Adrenal gland (tissue), 9 donors: ENCODE measurements at regions not wholly inside any gene's neighbourhood (a gene's known extent, or its start where the extent isn't known, plus 50 kb on each side); places are given as distances from the start of the nearest gene placed in this dataset.

ENCODE experiments used
- DNase-seq, 7 donors: peaks; one replicate each; pipeline ENCODE4 v3.0.0-alpha.2; 2019 to 2020
- H3K27ac ChIP-seq, 5 donors: fragments of 200-600 bp; sonication (generic) in 4 of 5; 1 replicate in 3 of 5; 2 replicates in 2 of 5; pipeline versions ENCODE4 v1.5.1 to v1.8.0; 2016 to 2020; ENCODE audit warnings: mild to moderate bottlenecking in 1 of 5
- H3K27me3 ChIP-seq: fragments of 200-600 bp; 2 replicates; pipeline ENCODE4 v1.8.0; 2021
- H3K36me3 ChIP-seq, 2 donors: fragments of 200-600 bp; replicated peaks in 1 of 2; 1 replicate in 1 of 2; 2 replicates in 1 of 2; pipeline versions ENCODE4 v1.5.1 to v1.8.0; 2018 to 2022
- H3K4me1 ChIP-seq, 2 donors: fragments of 200-600 bp; replicated peaks in 1 of 2; 1 replicate in 1 of 2; 2 replicates in 1 of 2; pipeline versions ENCODE4 v1.5.1 to v1.8.0; 2018 to 2021
- H3K4me3 ChIP-seq, 4 donors: fragments of 200-600 bp; sonication (generic) in 3 of 4; one replicate each; pipeline ENCODE4 v1.5.1; 2016 to 2018
- H3K9me3 ChIP-seq, 3 donors: fragments of 200-600 bp; sonication (generic) in 1 of 3; replicated peaks in 1 of 3; 1 replicate in 2 of 3; 2 replicates in 1 of 3; pipeline versions ENCODE4 v1.5.1 to v1.8.0; 2016 to 2021
- POLR2A ChIP-seq, 2 donors: fragments of 450-650 bp; IDR thresholded peaks; one replicate each; pipeline ENCODE4 v1.6.1; 2017; ENCODE audit warnings: antibody characterized with exemption in 2 of 2, mild to moderate bottlenecking in 2 of 2, moderate library complexity in 1 of 2
- whole genome bisulfite sequencing, 4 donors: extraction: QIAGEN DNeasy Blood & Tissue Kit in 2 of 4; methylation state at CpG; one replicate each; pipeline versions ENCODE4 v1.1.5 to v1.1.7; 2013 to 2017; 5-methylcytosine and 5-hydroxymethylcytosine counted together
- intact Hi-C, 2 donors: fragments of 100-400 bp; cut with DNase I; formaldehyde crosslinking; loops; one replicate each; pipeline versions ENCODE4 v1.14.1 to v1.15.0; 2022 to 2023
- TF ChIP-seq, protein P1 (sequence below), 6 experiments: fragments of 450-650 bp in 4 of 6; fragments of 200-600 bp in 2 of 6; sonication (generic) in 1 of 6; IDR thresholded peaks; 1 replicate in 5 of 6; 2 replicates in 1 of 6; pipeline versions ENCODE4 v1.5.1 to v1.8.0; 2016 to 2021; ENCODE audit warnings: antibody characterized with exemption in 6 of 6, mild to moderate bottlenecking in 2 of 6, moderate library complexity in 1 of 6
- donor health status: healthy with polysubstance abuse.
- donor health status: Bipolar disorder and iron deficiency.
- donor health status: DM: yes; HTN: yes; CAD: no.
- donor health status: DM: no; HTN: no; CAD: no.
- donor health status: DM: no; HTN: no; CAD: no.

DNA sequence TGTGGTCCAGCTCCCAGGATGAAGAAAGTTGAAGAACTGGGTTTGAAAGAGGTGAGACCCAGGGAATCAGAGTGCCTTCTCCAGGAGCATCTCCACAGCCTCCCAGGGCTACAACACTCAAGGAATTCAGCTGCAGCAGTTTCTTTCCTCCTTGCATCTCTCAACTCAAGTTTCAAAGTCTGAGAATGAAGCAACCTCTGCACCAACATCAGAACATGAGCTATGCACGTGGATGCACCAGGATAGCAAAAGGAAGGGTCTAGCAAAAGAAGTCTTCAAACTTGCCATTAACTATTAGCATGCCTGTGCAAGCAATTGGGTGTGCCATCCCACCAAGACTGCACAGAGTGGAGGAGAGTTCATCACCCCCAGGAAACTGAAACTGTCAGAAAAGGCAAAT is 193.9 kb downstream of the OTOR start:
- Histone ChIP-seq H3K36me3 (no peaks in the 10 kb centered on the region), H3K4me3 (no peak overlapping the region), H3K4me1 (no peaks in the 10 kb centered on the region), H3K27me3 (no peaks in the 10 kb centered on the region), H3K27ac (no peak overlapping the region), H3K9me3 (no peaks in the 10 kb centered on the region)
- TF ChIP-seq, protein P1, sequence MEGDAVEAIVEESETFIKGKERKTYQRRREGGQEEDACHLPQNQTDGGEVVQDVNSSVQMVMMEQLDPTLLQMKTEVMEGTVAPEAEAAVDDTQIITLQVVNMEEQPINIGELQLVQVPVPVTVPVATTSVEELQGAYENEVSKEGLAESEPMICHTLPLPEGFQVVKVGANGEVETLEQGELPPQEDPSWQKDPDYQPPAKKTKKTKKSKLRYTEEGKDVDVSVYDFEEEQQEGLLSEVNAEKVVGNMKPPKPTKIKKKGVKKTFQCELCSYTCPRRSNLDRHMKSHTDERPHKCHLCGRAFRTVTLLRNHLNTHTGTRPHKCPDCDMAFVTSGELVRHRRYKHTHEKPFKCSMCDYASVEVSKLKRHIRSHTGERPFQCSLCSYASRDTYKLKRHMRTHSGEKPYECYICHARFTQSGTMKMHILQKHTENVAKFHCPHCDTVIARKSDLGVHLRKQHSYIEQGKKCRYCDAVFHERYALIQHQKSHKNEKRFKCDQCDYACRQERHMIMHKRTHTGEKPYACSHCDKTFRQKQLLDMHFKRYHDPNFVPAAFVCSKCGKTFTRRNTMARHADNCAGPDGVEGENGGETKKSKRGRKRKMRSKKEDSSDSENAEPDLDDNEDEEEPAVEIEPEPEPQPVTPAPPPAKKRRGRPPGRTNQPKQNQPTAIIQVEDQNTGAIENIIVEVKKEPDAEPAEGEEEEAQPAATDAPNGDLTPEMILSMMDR (IDR thresholded peaks at IDR 0.05) = no peak
- TF ChIP-seq POLR2A (IDR thresholded peaks at IDR 0.05) = no peak
- no peak for DNase-seq
- intact Hi-C loops = no loop called here
- 40 to 71% (median 49%) methylated on average over 1 of the region's 1 CpG for WGBS, 4 donors

DNA sequence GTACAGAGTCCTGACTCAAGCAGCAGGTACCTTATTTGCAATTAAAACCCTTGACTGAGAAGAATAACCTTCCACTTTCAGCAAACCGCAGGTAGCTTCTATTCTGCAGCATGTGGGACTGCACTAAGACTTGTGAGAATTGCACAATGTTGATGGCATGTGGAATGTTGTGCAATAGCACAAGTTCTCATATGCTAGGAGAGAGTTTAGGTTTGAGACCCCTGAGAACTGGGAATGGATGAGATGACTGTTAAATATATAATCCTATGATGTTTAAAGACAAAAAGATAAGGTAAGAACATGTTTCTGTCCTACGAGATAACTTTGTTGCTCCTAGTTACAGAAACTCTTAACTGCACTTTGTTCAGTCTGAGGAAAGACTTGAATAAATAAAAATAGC is 194.6 kb downstream of the OTOR start:
- DNase-seq = no peak
- no peaks in the 10 kb centered on the region for H3K27me3 ChIP-seq
- intact Hi-C loops = no loop called here
- WGBS, 4 donors = 61 to 72% (median 70%) methylated on average over 2 of the region's 2 CpGs
- TF ChIP-seq, protein P1 (IDR thresholded peaks at IDR 0.05) = no peak
- TF ChIP-seq POLR2A (IDR thresholded peaks at IDR 0.05) = no peak
- no peaks in the 10 kb centered on the region for H3K4me1 ChIP-seq
- H3K4me3 ChIP-seq = no peak overlapping the region
- no peaks in the 10 kb centered on the region for H3K9me3 ChIP-seq
- H3K36me3 ChIP-seq = no peaks in the 10 kb centered on the region
- H3K27ac ChIP-seq = no peak overlapping the region

DNA sequence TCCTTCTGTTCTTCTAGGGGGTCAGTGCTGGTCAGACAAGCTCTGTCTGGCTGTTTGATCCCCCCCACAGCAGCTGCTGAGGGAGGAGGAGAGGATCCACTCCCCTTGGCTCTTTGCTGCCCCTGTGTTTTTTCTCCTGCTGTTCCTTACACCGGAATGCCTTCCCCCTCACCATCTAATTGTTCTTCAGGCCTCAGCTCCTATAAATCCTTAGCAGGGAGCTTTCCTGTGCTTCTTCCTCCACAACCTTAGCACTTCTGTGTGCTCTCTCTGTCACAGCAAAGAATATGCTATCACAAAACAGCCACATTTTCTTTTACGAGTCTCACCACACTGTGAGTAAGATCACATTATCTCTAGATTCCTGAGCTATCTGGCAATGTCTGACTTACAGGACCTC is 196.6 kb downstream of the OTOR start:
- TF ChIP-seq, protein P1 (IDR thresholded peaks at IDR 0.05) = no peak
- no peak for TF ChIP-seq POLR2A (IDR thresholded peaks at IDR 0.05)
- H3K36me3 ChIP-seq = no peaks in the 10 kb centered on the region
- no peak overlapping the region for H3K4me3 ChIP-seq
- H3K27me3 ChIP-seq = no peaks in the 10 kb centered on the region
- no peak for DNase-seq
- intact Hi-C loops = no loop called here
- WGBS, 4 donors = 38 to 54% (median 43%) methylated on average over 2 of the region's 2 CpGs
- H3K27ac ChIP-seq = no peak overlapping the region
- H3K9me3 ChIP-seq = no peaks in the 10 kb centered on the region
- no peaks in the 10 kb centered on the region for H3K4me1 ChIP-seq

DNA sequence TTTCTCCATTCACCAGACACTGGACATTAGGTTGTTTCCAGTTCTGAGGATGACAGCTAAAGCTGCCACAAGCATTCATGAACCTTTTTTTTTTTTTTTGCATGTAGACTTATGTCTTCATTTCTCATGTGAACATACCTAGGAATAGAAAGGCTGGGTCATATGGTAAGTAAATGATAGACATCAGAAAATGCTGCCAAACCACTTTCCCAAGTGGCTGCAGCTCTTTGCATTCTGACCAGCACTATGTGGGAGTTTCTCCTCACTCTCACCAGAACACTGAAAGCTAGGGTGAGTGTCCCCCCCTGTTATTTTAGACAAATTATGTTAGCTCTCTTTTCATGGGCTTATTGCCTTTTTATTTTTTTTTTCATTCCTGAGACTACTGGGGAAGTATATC is 197.5 kb downstream of the OTOR start:
- no peak overlapping the region for H3K27ac ChIP-seq
- no peak for DNase-seq

More for the DNA sequence above, 197.5 kb downstream of the OTOR start:
- no peaks in the 10 kb centered on the region for H3K4me1 ChIP-seq
- TF ChIP-seq, protein P1 (IDR thresholded peaks at IDR 0.05) = no peak
- H3K36me3 ChIP-seq = no peaks in the 10 kb centered on the region
- H3K9me3 ChIP-seq = no peaks in the 10 kb centered on the region
- intact Hi-C loops = no loop called here
- no peak overlapping the region for H3K4me3 ChIP-seq
- no peaks in the 10 kb centered on the region for H3K27me3 ChIP-seq
